Smooth muscle cell (in vitro differentiated cells): ENCODE measurements at regions not wholly inside any gene's neighbourhood (a gene's known extent, or its start where the extent isn't known, plus 50 kb on each side); places are given as distances from the start of the nearest gene placed in this dataset.
"Not testable (repeated sequence)": the region's sequence is repeated elsewhere in the genome, so short reads cannot be mapped to it uniquely, and the experiment has no call there.

Experiments used
- DNase-seq: peaks from one replicate; lab custom pipeline; 2025; ENCODE audit not compliant: unreplicated experiment; lab: John Stamatoyannopoulos, UW
- H2AFZ ChIP-seq: fragments of 200-600 bp; sonication (generic); 2 replicates; pipeline ENCODE4 v1.6.0; 2016; ENCODE audit warnings: antibody characterized with exemption, low read depth, mild to moderate bottlenecking
- H3F3A ChIP-seq: fragments of 200-600 bp; sonication (generic); 2 replicates; pipeline ENCODE4 v1.6.0; 2017; ENCODE audit warnings: antibody characterized with exemption, low read depth
- H3K27ac ChIP-seq: fragments of 200-600 bp; sonication (generic); 2 replicates; pipeline ENCODE4 v1.5.1; 2016; ENCODE audit warnings: low read depth, mild to moderate bottlenecking
- H3K27me3 ChIP-seq: fragments of 200-600 bp; sonication (generic); 2 replicates; pipeline ENCODE4 v1.6.1; 2016; ENCODE audit warnings: low read depth, mild to moderate bottlenecking
- H3K36me3 ChIP-seq: fragments of 200-600 bp; sonication (generic); 2 replicates; pipeline ENCODE4 v1.5.1; 2016; ENCODE audit warnings: low read depth
- H3K4me1 ChIP-seq: fragments of 200-600 bp; sonication (generic); 2 replicates; pipeline ENCODE4 v1.5.1; 2016; ENCODE audit warnings: low read depth
- H3K4me2 ChIP-seq: fragments of 200-600 bp; sonication (generic); 2 replicates; pipeline ENCODE4 v1.6.0; 2016; ENCODE audit warnings: mild to moderate bottlenecking
- H3K4me3 ChIP-seq: fragments of 200-600 bp; sonication (generic); 2 replicates; pipeline ENCODE4 v1.5.1; 2016; ENCODE audit warnings: mild to moderate bottlenecking
- H3K79me2 ChIP-seq: fragments of 200-600 bp; sonication (generic); 2 replicates; pipeline ENCODE4 v1.6.0; 2016; ENCODE audit warnings: low read depth, mild to moderate bottlenecking
- H3K9ac ChIP-seq: fragments of 200-600 bp; sonication (generic); 2 replicates; pipeline ENCODE4 v1.6.0; 2016; ENCODE audit warnings: low read depth
- H3K9me3 ChIP-seq: fragments of 200-600 bp; sonication (generic); replicated peaks from 2 replicates; pipeline ENCODE4 v1.5.1; 2016; ENCODE audit warnings: low read depth
- H4K20me1 ChIP-seq: fragments of 200-600 bp; sonication (generic); 2 replicates; pipeline ENCODE4 v1.6.0; 2016; ENCODE audit warnings: low read depth
- WGBS: methylation state at CpG from one replicate; pipeline ENCODE4 v1.1.7; 2016; ENCODE audit warnings: low lambda C conversion rate; 5-methylcytosine and 5-hydroxymethylcytosine counted together
- TF ChIP-seq, protein P1 (sequence below): fragments of 200-600 bp; sonication (generic); IDR thresholded peaks from 2 replicates; pipeline ENCODE4 v1.5.1; 2017; ENCODE audit warnings: borderline replicate concordance, mild to moderate bottlenecking, antibody characterized with exemption; ENCODE audit not compliant: insufficient read depth, poor library complexity, severe bottlenecking

- H3K9me3 ChIP-seq, result no peaks in the 10 kb centered on the region
- H3F3A ChIP-seq, result no peaks in the 10 kb centered on the region
- no peaks in the 10 kb centered on the region for H3K79me2 ChIP-seq
- 88% methylated on average over 2 of the region's 2 CpGs for WGBS
- H3K36me3 ChIP-seq, result no peaks in the 10 kb centered on the region
- H3K9ac ChIP-seq, result no peak overlapping the region
- H3K27me3 ChIP-seq, result no peaks in the 10 kb centered on the region
- no peak overlapping the region for H2AFZ ChIP-seq
- DNase-seq, result no peak
- TF ChIP-seq, protein P1, sequence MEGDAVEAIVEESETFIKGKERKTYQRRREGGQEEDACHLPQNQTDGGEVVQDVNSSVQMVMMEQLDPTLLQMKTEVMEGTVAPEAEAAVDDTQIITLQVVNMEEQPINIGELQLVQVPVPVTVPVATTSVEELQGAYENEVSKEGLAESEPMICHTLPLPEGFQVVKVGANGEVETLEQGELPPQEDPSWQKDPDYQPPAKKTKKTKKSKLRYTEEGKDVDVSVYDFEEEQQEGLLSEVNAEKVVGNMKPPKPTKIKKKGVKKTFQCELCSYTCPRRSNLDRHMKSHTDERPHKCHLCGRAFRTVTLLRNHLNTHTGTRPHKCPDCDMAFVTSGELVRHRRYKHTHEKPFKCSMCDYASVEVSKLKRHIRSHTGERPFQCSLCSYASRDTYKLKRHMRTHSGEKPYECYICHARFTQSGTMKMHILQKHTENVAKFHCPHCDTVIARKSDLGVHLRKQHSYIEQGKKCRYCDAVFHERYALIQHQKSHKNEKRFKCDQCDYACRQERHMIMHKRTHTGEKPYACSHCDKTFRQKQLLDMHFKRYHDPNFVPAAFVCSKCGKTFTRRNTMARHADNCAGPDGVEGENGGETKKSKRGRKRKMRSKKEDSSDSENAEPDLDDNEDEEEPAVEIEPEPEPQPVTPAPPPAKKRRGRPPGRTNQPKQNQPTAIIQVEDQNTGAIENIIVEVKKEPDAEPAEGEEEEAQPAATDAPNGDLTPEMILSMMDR, result no peak
- no peak overlapping the region for H3K4me2 ChIP-seq
- H4K20me1 ChIP-seq, result no peaks in the 10 kb centered on the region
- no peak overlapping the region for H3K27ac ChIP-seq
- no peak overlapping the region for H3K4me3 ChIP-seq
- no peaks in the 10 kb centered on the region for H3K4me1 ChIP-seq
These were observed 147.3 kb upstream of the CLNK start for GRCh38 chr4:10831727-10832408.

GRCh38 chr4:10828918-10829538 is 144.5 kb upstream of the CLNK start:
- H4K20me1 ChIP-seq, H3K27me3 ChIP-seq, H2AFZ ChIP-seq, DNase-seq, H3K27ac ChIP-seq, H3K79me2 ChIP-seq, H3K9ac ChIP-seq, H3F3A ChIP-seq, H3K9me3 ChIP-seq, H3K4me1 ChIP-seq, H3K36me3 ChIP-seq: not testable (repeated sequence)
- H3K4me2 ChIP-seq, result peak overlapping the region; percentile 22
- peak overlapping the region; percentile 34 for H3K4me3 ChIP-seq
- WGBS, result 84% methylated on average over 21 of the region's 21 CpGs

DNA sequence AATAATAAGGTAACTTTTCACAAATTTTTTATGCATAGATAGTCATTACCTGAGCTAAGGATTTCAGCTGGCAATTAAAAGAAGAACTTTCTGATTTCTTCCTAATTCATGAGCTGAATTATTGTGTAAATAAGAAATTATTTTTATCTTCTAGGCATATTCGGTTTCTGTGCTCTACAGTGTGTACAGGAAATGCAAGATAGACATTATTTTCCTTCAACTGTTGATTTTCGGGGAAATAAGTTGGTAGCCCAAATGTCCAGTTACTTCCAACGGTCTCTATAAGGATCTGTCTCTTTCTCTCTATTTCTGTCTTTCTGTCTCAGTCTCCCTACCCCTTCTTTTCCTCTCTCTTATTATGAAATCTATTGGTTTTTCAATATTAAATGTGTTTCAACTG is 137.3 kb upstream of the CLNK start:
- no peaks in the 10 kb centered on the region for H3K36me3 ChIP-seq
- H3K79me2 ChIP-seq, result no peaks in the 10 kb centered on the region
- no peak overlapping the region for H3K4me3 ChIP-seq
- no peak overlapping the region for H3K27ac ChIP-seq
- DNase-seq, result no peak
- TF ChIP-seq, protein P1, result no peak
- WGBS, result 92% methylated on average over 3 of the region's 3 CpGs
- H4K20me1 ChIP-seq, result no peaks in the 10 kb centered on the region
- no peaks in the 10 kb centered on the region for H3F3A ChIP-seq
- no peaks in the 10 kb centered on the region for H3K9me3 ChIP-seq
- H3K27me3 ChIP-seq, result no peaks in the 10 kb centered on the region
- H3K4me2 ChIP-seq, result no peak overlapping the region
- no peaks in the 10 kb centered on the region for H3K4me1 ChIP-seq
- no peak overlapping the region for H2AFZ ChIP-seq
- no peak overlapping the region for H3K9ac ChIP-seq

DNA sequence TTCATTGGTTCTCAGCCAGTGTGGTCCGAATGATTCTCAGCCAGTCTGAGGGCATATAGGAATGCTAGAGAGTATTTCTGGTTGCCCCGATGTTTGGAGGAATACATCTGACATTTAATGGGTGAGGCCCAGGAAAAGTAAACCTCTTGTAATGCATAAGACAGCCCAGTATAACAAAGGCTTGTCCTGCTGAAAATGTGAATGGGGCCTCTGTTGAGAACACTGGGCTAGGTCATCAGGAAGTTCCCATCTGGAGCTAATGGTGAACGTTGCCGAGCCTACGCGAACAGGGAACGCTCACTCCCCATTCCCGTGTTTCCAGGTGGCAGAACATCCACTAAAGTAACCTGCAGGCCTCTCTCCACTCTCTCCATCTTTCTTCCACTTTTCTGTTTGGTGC is 132.0 kb upstream of the CLNK start:
- no peak overlapping the region for H3K4me3 ChIP-seq
- no peaks in the 10 kb centered on the region for H4K20me1 ChIP-seq
- H3K36me3 ChIP-seq, result no peaks in the 10 kb centered on the region
- H3F3A ChIP-seq, result no peaks in the 10 kb centered on the region
- no peak for DNase-seq
- no peaks in the 10 kb centered on the region for H3K27me3 ChIP-seq
- no peak overlapping the region for H2AFZ ChIP-seq
- no peak overlapping the region for H3K27ac ChIP-seq
- no peak overlapping the region for H3K9ac ChIP-seq
- no peaks in the 10 kb centered on the region for H3K9me3 ChIP-seq
- no peaks in the 10 kb centered on the region for H3K4me1 ChIP-seq
- 92% methylated on average over 8 of the region's 8 CpGs for WGBS
- H3K79me2 ChIP-seq, result no peaks in the 10 kb centered on the region
- TF ChIP-seq, protein P1, result no peak
- H3K4me2 ChIP-seq, result no peak overlapping the region
